AG04449 (cell line): ENCODE measurements at regions not wholly inside any gene's neighbourhood (a gene's known extent, or its start where the extent isn't known, plus 50 kb on each side); places are given as distances from the start of the nearest gene placed in this dataset.

Experiments used
- CTCF ChIA-PET: fragments of 350-600 bp; formaldehyde crosslinking; extraction: SDS; loops from one replicate; lab custom pipeline; 2021; ENCODE audit warnings: antibody characterized with exemption; lab: Yijun Ruan, JAX
- POLR2A ChIA-PET: fragments of 400-600, 350-600 bp; formaldehyde crosslinking; extraction: SDS; loops from one replicate; lab custom pipeline; 2020; ENCODE audit warnings: antibody characterized with exemption, inconsistent platforms; lab: Yijun Ruan, JAX
- DNase-seq: peaks from one replicate; pipeline ENCODE4 v3.0.0-alpha.2; 2010; ENCODE audit warnings: low read depth, low spot score
- H3K4me3 ChIP-seq: 2 replicates; pipeline ENCODE4 v1.5.1; 2011; ENCODE audit warnings: low read depth, mild to moderate bottlenecking, control low read depth, low read length
- TF ChIP-seq, protein P1 (sequence below): IDR thresholded peaks from one replicate; pipeline ENCODE4 v1.5.1; 2011; ENCODE audit warnings: mild to moderate bottlenecking, moderate library complexity, low read length, control low read depth, inconsistent platforms; ENCODE audit not compliant: insufficient read depth; ENCODE audit errors: missing control alignments

DNA sequence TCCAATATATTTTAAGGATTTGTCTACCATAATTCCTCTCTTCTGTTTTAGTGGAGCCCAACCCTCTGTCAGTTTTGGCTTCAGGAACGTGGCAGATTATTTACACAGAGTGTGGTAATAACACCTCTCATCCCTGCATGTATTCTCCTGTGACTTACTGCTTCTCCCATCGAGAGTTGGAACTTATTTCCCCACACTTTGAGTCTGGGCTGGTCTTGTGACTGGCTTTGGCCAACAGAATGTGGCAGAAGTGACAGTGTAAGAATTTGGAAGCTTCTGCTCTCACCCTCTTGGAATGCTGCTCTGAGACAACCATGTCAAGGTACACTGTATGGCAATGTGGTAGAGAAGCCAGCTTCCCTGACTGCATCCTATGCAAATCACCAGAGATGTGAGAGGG lies 407.7 kb downstream of the EPM2A start:
- TF ChIP-seq, protein P1, sequence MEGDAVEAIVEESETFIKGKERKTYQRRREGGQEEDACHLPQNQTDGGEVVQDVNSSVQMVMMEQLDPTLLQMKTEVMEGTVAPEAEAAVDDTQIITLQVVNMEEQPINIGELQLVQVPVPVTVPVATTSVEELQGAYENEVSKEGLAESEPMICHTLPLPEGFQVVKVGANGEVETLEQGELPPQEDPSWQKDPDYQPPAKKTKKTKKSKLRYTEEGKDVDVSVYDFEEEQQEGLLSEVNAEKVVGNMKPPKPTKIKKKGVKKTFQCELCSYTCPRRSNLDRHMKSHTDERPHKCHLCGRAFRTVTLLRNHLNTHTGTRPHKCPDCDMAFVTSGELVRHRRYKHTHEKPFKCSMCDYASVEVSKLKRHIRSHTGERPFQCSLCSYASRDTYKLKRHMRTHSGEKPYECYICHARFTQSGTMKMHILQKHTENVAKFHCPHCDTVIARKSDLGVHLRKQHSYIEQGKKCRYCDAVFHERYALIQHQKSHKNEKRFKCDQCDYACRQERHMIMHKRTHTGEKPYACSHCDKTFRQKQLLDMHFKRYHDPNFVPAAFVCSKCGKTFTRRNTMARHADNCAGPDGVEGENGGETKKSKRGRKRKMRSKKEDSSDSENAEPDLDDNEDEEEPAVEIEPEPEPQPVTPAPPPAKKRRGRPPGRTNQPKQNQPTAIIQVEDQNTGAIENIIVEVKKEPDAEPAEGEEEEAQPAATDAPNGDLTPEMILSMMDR = no peak
- H3K4me3 ChIP-seq = no peak overlapping the region
- DNase-seq = no peak
- ChIA-PET CTCF (no interaction called here), POLR2A (no interaction called here)

DNA sequence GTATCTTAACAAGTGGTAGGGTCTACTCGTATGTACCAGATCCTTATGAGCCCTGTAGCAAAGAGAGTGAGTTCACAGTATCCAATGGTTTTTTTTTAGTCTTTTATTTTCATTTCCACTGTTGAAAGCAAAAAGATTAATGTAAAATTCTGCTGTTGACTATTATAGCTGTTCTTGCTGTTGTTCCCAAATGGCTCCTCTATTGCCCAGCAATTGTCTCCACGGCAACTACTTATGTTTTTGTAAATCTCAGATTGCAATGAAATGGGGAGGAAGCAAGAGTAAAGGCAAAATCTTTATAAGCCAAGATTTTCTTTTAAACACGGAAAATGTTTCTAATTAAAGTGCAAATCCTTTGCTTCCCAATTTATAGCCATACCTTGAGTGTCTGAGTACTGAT lies 406.1 kb downstream of the EPM2A start:
- no peak for DNase-seq
- H3K4me3 ChIP-seq = no peak overlapping the region
- POLR2A ChIA-PET = no interaction called here
- TF ChIP-seq, protein P1 = no peak
- CTCF ChIA-PET = no interaction called here

- CTCF ChIA-PET = no interaction called here
Observed at GRCh38 chr6:145331066-145331465, 404.3 kb downstream of the EPM2A start.

GRCh38 chr6:145332011-145332410 lies 403.3 kb downstream of the EPM2A start:
- TF ChIP-seq, protein P1 = no peak
- no peak for DNase-seq
- no peak overlapping the region for H3K4me3 ChIP-seq
- ChIA-PET CTCF (no interaction called here), POLR2A (no interaction called here)

More at GRCh38 chr6:145331066-145331465, 404.3 kb downstream of the EPM2A start:
- TF ChIP-seq, protein P1 = no peak
- H3K4me3 ChIP-seq = no peak overlapping the region
- POLR2A ChIA-PET = no interaction called here
- no peak for DNase-seq

DNA sequence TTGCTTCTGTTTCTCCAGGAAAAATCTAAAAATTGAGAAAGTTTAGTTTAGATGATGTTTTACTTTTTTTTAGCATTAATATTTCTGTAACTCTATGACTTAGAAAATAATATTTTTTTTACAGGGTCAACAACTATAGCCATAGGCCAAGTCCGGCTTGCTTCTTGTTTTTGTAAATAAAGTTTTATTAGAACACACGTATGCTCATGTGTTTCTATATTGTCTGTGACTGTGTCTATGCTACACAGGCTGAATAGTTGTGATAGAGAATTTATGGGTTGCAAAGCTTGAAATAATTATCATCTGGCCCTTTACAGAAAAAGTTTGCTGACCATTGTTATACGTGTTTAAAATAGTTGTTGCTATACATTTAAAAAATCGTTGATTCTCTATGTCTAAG lies 399.2 kb downstream of the EPM2A start:
- ChIA-PET POLR2A (no interaction called here), CTCF (no interaction called here)

DNA sequence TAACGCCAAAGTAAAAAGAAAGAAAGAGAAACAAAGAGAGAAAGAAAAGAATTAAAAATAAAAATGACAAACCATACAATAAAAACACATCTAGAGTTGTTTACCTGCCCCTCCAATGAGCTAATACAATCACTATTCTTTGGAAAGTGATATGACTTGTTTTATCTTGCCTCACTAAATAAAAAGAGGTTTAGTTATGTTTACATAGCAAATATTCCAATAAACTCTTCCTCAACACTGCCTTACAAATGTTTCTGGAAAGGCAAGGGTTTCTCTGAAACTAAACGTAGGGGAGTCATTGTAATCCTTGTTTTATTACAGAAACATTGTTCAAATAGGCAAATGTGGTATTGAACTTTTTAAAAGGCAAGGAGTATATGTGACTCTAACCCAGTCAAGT lies 396.2 kb downstream of the EPM2A start:
- CTCF ChIA-PET = no interaction called here
- H3K4me3 ChIP-seq = no peak overlapping the region
- TF ChIP-seq, protein P1 = no peak
- POLR2A ChIA-PET = no interaction called here
- no peak for DNase-seq

More for the DNA sequence above, 399.2 kb downstream of the EPM2A start:
- no peak for DNase-seq
- TF ChIP-seq, protein P1 = no peak
- H3K4me3 ChIP-seq = no peak overlapping the region
